ENCODE measurements at regions not wholly inside any gene's neighbourhood (a gene's known extent, or its start where the extent isn't known, plus 50 kb on each side); places are given as distances from the start of the nearest gene placed in this dataset.
A peak's percentile ranks its signal among the peaks of the same experiment; 100 is the strongest.

DNA sequence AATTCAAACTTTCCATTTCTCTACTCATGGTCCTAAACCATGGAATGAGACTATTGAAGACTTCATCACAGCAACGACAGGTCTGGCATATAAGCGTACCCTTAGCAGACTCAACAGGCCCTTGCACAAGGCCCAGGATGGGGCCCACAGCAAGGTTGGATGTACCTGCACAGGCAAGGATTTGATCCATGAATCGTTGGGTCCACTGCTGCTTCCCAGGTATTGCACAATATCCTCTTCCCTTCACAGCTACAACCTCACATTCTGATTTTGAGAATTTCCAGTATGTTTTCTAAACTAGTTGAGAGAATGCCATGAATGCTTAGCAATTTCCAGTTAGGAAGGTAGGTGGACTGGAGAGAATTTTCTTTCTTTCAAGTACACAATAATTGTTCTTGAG lies 515.8 kb downstream of the SUCLG1 start:
- H3K4me2 ChIP-seq = no peak overlapping the region
- H4K20me1 ChIP-seq = no peaks in the 10 kb centered on the region
- no peak overlapping the region for H3K27ac ChIP-seq
- H3K36me3 ChIP-seq = no peaks in the 10 kb centered on the region
- H3K9ac ChIP-seq = no peak overlapping the region
- H3K9me3 ChIP-seq = no peaks in the 10 kb centered on the region
- 0 out of 2 replicates have a peak, but pooled peaks have one; percentile 36 for TF ChIP-seq Cebpa-rat (IDR thresholded peaks at IDR 0.05)
- H3K27me3 ChIP-seq = no peaks in the 10 kb centered on the region
- no peaks in the 10 kb centered on the region for H3K4me1 ChIP-seq
- no peak overlapping the region for H3K4me3 ChIP-seq

DNA sequence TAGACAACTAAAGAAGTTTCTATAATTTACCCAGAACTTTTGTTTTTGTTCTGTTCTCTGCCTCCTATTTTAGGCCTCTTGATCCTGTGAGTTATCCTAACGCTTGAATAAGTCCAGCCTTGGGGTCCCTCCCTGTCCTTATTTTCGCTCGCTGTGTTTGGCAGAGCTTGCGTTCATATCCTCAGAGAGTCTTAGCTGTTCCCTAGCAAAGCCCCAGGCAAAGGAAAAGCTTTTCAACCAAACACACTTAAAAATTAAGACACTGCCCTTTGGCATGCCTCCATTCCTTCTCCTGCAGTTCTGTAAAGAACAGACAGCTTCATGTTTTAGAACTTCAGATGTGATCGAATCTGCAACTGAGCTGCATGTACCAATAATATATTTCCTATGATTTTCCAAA lies 517.2 kb downstream of the SUCLG1 start:
- no peaks in the 10 kb centered on the region for H4K20me1 ChIP-seq
- H3K4me1 ChIP-seq = no peaks in the 10 kb centered on the region
- H3K27me3 ChIP-seq = no peaks in the 10 kb centered on the region
- H3K4me3 ChIP-seq = no peak overlapping the region
- no peaks in the 10 kb centered on the region for H3K36me3 ChIP-seq
- no peaks in the 10 kb centered on the region for H3K9me3 ChIP-seq
- no peak overlapping the region for H3K4me2 ChIP-seq
- TF ChIP-seq Cebpa-rat (IDR thresholded peaks at IDR 0.05) = no peak
- no peak overlapping the region for H3K9ac ChIP-seq
- H3K27ac ChIP-seq = no peak overlapping the region

DNA sequence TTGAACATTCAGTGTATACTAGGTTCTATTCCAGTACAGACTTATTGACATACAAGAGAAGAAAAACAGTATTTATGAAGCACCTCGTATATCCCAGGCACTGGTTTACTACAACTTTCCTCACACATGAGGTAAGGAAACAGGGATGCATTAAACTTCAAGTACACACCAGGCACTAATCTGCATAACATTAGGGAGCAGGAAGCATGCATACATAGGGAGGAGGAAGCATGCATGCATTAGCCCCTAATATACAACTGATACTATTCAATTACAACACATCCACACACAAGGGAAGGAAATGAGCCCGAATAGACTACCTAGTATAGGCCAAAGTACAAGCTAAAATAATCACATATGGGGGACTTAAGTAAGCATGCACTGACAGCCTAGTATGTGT lies 525.3 kb downstream of the SUCLG1 start:
- Histone ChIP-seq H3K4me2 (no peak overlapping the region), H4K20me1 (no peaks in the 10 kb centered on the region), H3K4me3 (no peak overlapping the region), H3K4me1 (no peaks in the 10 kb centered on the region), H3K27ac (no peak overlapping the region), H3K36me3 (no peaks in the 10 kb centered on the region), H3K9me3 (no peaks in the 10 kb centered on the region), H3K27me3 (no peaks in the 10 kb centered on the region), H3K9ac (no peak overlapping the region)
- no peak for TF ChIP-seq Cebpa-rat (IDR thresholded peaks at IDR 0.05)

DNA sequence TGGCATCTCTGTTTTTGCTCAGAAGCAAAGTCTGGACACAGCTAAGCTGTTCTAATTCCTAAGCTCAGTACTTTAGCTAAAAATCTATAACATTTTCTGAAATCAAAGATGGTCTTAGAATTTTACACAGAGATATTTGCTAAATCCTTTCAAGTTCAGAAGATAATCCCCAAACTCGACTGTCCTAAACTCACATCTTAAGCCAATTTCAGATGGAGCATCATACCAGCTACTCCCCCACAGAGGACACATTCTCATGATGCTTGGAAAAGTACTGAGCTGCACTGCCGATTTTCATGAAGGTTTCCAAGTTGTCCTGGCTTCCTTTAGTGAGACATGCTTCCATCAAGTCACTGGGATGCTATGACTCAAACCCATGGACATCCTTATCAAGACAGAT lies 535.5 kb downstream of the SUCLG1 start:
- no peak for TF ChIP-seq Cebpa-rat (IDR thresholded peaks at IDR 0.05)
- no peak overlapping the region for H3K27ac ChIP-seq

DNA sequence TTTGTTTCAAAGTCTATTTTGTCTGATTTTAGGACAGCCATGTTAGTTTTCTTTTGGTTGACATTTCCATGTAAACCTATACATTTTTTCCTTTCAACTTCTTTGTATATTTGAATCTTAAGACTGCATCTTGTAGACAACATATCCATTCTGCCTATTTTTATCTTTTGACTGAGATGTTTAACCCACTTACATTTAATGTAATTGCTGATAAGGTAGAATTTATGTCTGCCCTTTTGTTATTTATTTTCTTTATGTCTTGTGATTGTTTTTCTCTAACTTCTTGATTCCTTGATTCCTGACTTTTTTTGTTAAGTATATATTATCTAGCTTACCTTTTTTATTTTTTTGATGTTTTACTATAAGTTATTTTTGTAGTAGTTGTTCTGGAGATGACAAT lies 542.5 kb downstream of the SUCLG1 start:
- Histone ChIP-seq H3K27me3 (no peaks in the 10 kb centered on the region), H3K9ac (no peak overlapping the region), H3K4me3 (no peak overlapping the region), H3K36me3 (no peaks in the 10 kb centered on the region), H3K27ac (no peak overlapping the region), H3K4me2 (no peak overlapping the region), H4K20me1 (no peaks in the 10 kb centered on the region), H3K4me1 (no peaks in the 10 kb centered on the region), H3K9me3 (no peaks in the 10 kb centered on the region)
- no peak for TF ChIP-seq Cebpa-rat (IDR thresholded peaks at IDR 0.05)

More for the DNA sequence above, 535.5 kb downstream of the SUCLG1 start:
- Histone ChIP-seq H3K27me3 (no peaks in the 10 kb centered on the region), H3K9me3 (no peaks in the 10 kb centered on the region), H3K4me2 (no peak overlapping the region), H3K36me3 (no peaks in the 10 kb centered on the region), H3K9ac (no peak overlapping the region), H4K20me1 (no peaks in the 10 kb centered on the region), H3K4me3 (no peak overlapping the region), H3K4me1 (no peaks in the 10 kb centered on the region)

DNA sequence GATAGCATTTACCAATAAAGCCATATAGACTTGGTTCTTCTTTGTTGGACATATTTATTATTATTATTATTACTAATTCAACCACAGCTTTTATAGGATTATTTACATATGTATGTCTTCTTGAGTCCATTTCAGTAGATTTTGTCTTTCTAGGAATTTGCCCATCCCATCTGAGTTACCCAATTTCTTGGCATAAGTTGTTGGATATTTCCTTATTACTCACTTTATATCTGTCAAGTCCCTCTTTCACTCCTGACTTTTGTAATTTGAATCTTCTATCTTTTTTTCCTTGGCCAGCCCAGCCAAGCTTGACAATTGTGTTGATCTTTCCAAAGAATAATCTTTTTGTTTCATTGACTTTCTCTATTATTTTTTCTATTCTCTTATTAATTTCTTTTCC lies 543.7 kb downstream of the SUCLG1 start:
- no peak for TF ChIP-seq Cebpa-rat (IDR thresholded peaks at IDR 0.05)
- Histone ChIP-seq H3K27ac (no peak overlapping the region), H3K4me3 (no peak overlapping the region), H4K20me1 (no peaks in the 10 kb centered on the region), H3K4me2 (no peak overlapping the region), H3K9me3 (no peaks in the 10 kb centered on the region), H3K27me3 (no peaks in the 10 kb centered on the region), H3K36me3 (no peaks in the 10 kb centered on the region), H3K9ac (no peak overlapping the region), H3K4me1 (no peaks in the 10 kb centered on the region)

DNA sequence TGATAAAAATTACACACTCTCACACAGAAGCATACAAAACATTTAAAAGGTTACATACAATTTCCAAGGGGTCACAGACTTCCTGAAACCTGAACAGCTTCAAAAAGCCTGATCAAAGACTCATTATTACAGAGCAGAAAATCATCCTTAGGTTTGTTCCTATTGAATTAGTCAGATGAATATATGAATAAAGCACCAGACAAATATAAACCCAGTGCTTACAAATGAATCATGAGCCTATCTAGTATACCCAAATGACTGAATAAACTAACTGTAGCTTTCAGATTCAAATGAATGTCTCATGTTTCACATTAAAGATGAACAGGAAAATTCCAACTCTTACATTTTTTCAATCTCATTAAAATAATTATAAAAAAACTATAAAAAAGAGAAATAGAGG lies 550.3 kb downstream of the SUCLG1 start:
- Histone ChIP-seq H3K4me2 (no peak overlapping the region), H3K27me3 (no peaks in the 10 kb centered on the region), H3K27ac (no peak overlapping the region), H3K4me3 (no peak overlapping the region), H3K36me3 (no peaks in the 10 kb centered on the region), H3K9ac (no peak overlapping the region), H3K9me3 (no peaks in the 10 kb centered on the region), H3K4me1 (no peaks in the 10 kb centered on the region), H4K20me1 (no peaks in the 10 kb centered on the region)
- TF ChIP-seq Cebpa-rat (IDR thresholded peaks at IDR 0.05) = no peak

DNA sequence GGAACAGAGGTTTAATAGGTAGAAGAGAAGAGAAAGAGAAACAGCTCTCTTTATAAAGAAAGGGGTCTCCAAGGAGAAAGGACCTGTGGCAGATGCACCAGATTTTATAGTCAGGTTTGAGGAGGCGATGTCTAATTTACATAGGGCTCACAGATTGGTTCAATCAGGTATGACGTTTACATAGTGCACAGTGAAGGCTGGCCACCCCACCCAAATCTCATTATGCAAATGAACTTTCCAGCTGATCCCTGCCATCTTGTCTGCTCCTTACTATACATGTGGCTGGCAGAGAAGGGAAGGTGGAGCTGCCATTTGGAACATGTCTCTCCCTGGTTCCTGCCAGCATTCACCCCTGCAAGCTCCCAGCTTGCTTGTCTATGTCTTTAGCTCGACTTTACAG lies 557.8 kb downstream of the SUCLG1 start:
- TF ChIP-seq Cebpa-rat (IDR thresholded peaks at IDR 0.05) = no peak
- Histone ChIP-seq H3K4me3 (no peak overlapping the region), H4K20me1 (no peaks in the 10 kb centered on the region), H3K27ac (no peak overlapping the region), H3K9me3 (no peaks in the 10 kb centered on the region), H3K36me3 (no peaks in the 10 kb centered on the region), H3K9ac (no peak overlapping the region), H3K4me1 (no peaks in the 10 kb centered on the region), H3K4me2 (no peak overlapping the region), H3K27me3 (no peaks in the 10 kb centered on the region)

DNA sequence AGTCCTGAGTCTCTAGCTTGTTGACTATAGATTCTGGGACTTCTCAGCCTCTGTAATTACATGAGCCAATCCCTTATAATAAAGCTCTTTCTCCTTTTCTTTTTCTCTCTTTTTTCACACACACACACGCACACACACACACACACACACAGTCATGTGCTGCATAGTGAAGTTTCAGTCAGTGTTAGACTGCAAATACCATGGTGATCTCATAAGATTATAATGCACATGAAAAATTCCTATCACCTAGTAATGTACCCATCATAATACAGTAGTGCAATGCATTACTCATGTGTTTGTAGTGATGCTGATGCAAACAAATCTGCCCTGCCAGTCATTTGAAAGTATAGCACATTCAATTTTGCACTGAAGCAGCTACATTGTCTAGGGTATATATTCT lies 558.2 kb downstream of the SUCLG1 start:
- H3K27me3 ChIP-seq = no peaks in the 10 kb centered on the region
- no peak overlapping the region for H3K4me2 ChIP-seq
- no peaks in the 10 kb centered on the region for H3K4me1 ChIP-seq
- H3K27ac ChIP-seq = no peak overlapping the region
- H3K4me3 ChIP-seq = no peak overlapping the region
- TF ChIP-seq Cebpa-rat (IDR thresholded peaks at IDR 0.05) = no peak
- H3K9me3 ChIP-seq = no peaks in the 10 kb centered on the region
- no peaks in the 10 kb centered on the region for H4K20me1 ChIP-seq
- no peak overlapping the region for H3K9ac ChIP-seq
- no peaks in the 10 kb centered on the region for H3K36me3 ChIP-seq

DNA sequence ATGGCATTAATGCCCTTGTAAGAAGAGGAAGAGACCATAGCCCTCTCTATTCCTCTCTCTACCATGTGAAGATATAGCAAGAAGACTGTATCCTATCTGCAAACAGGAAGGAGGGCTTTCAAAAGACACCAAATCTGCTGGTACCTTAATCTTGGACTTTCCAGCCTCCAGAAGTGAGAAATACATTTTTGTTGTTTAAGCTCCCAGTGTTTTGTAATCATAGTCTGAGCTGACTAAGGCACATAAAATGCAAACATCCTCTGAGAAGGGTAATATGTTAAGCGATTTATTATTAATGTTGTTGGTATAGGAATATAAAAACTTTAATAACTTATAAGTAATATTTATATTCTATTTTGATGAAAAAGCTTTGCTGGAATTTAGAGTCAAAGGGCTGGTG lies 559.8 kb downstream of the SUCLG1 start:
- no peak overlapping the region for H3K9ac ChIP-seq
- no peaks in the 10 kb centered on the region for H3K4me1 ChIP-seq
- no peak overlapping the region for H3K4me3 ChIP-seq
- TF ChIP-seq Cebpa-rat (IDR thresholded peaks at IDR 0.05) = no peak
- no peaks in the 10 kb centered on the region for H3K9me3 ChIP-seq
- no peaks in the 10 kb centered on the region for H4K20me1 ChIP-seq
- H3K4me2 ChIP-seq = no peak overlapping the region
- no peaks in the 10 kb centered on the region for H3K36me3 ChIP-seq
- no peak overlapping the region for H3K27ac ChIP-seq
- no peaks in the 10 kb centered on the region for H3K27me3 ChIP-seq

DNA sequence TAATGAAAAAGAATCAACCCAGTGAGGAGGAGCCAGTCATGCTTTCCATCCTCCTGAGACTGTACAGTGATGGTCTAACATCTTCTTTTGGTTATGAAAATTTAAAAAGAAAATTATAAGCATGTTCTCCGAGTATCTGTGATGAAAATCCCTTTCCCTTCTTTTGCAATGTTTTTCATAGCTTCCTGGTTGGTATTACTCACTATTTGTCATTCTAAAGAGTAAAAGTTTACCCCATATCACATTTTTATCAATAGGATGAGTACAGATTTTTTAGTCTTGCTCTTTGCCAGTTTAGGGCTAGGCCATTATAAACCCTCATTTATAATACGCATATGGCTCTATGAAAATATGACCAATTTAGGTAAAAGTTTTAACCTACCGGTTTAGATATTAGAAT lies 564.1 kb downstream of the SUCLG1 start:
- Histone ChIP-seq H3K27ac (no peak overlapping the region), H3K27me3 (no peaks in the 10 kb centered on the region), H3K9ac (no peak overlapping the region), H3K9me3 (no peaks in the 10 kb centered on the region), H3K36me3 (no peaks in the 10 kb centered on the region), H3K4me3 (no peak overlapping the region), H4K20me1 (no peaks in the 10 kb centered on the region), H3K4me2 (no peak overlapping the region), H3K4me1 (no peaks in the 10 kb centered on the region)
- no peak for TF ChIP-seq Cebpa-rat (IDR thresholded peaks at IDR 0.05)
